NB4 (cell line): ENCODE measurements at regions not wholly inside any gene's neighbourhood (a gene's known extent, or its start where the extent isn't known, plus 50 kb on each side); places are given as distances from the start of the nearest gene placed in this dataset.

Experiments
- CTCF ChIP-seq: IDR thresholded peaks from one replicate; pipeline ENCODE4 v1.5.1; 2012; ENCODE audit warnings: low read depth, low read length
- POLR2A ChIP-seq: IDR thresholded peaks from 2 replicates; pipeline ENCODE4 v1.6.1; 2011; ENCODE audit warnings: mild to moderate bottlenecking; ENCODE audit not compliant: insufficient read length; ENCODE audit errors: extremely low read depth

GRCh38 chr6:14912706-14913105 is 333.2 kb upstream of the JARID2 start:
- TF ChIP-seq CTCF: no peak
- TF ChIP-seq POLR2A: no peak
